Cardiac septum (tissue), 1 donor: ENCODE measurements at regions not wholly inside any gene's neighbourhood (a gene's known extent, or its start where the extent isn't known, plus 50 kb on each side); places are given as distances from the start of the nearest gene placed in this dataset.
"Not testable (repeated sequence)": the region's sequence is repeated elsewhere in the genome, so short reads cannot be mapped to it uniquely, and the experiment has no call there.

ENCODE experiments used
- DNase-seq: peaks from one replicate; pipeline ENCODE4 v3.0.0-alpha.2; 2020; ENCODE audit warnings: low spot score
- intact Hi-C: fragments of 100-400 bp; cut with DNase I; formaldehyde crosslinking; loops from one replicate; pipeline ENCODE4 v1.14.0; 2022
- donor health status: DM: no; HTN: no; CAD: no.

GRCh38 chr2:4217737-4218136 lies 514.4 kb downstream of the DCDC2C start:
- intact Hi-C loops = no loop called here
- DNase-seq = no peak

- no peak for DNase-seq
- intact Hi-C loops = no loop called here
Observed at GRCh38 chr2:4219101-4219500, 515.7 kb downstream of the DCDC2C start.

- intact Hi-C loops = no loop called here
- no peak for DNase-seq
Observed at GRCh38 chr2:4219571-4219970, 516.2 kb downstream of the DCDC2C start.

GRCh38 chr2:4221434-4221833 lies 518.1 kb downstream of the DCDC2C start:
- intact Hi-C loops = no loop called here
- DNase-seq = no peak

- DNase-seq = no peak
- intact Hi-C loops = no loop called here
Observed at GRCh38 chr2:4221845-4222244, 518.5 kb downstream of the DCDC2C start.

- DNase-seq, intact Hi-C loops: not testable (repeated sequence)
Observed at GRCh38 chr2:4244422-4244821, 541.0 kb downstream of the DCDC2C start.

GRCh38 chr2:4246364-4247131 lies 543.2 kb downstream of the DCDC2C start:
- DNase-seq = no peak
- intact Hi-C loops = no loop called here

- DNase-seq = no peak
- intact Hi-C loops = no loop called here
Observed at GRCh38 chr2:4247791-4248190, 544.4 kb downstream of the DCDC2C start.

- intact Hi-C loops = no loop called here
- no peak for DNase-seq
Observed at GRCh38 chr2:4255491-4255890, 552.1 kb downstream of the DCDC2C start.

GRCh38 chr2:4256351-4256750 lies 553.0 kb downstream of the DCDC2C start:
- intact Hi-C loops = no loop called here
- no peak for DNase-seq

- DNase-seq = no peak
- intact Hi-C loops = no loop called here
Observed at GRCh38 chr2:4258563-4258962, 555.2 kb downstream of the DCDC2C start.

GRCh38 chr2:4265936-4266335 lies 562.6 kb downstream of the DCDC2C start:
- DNase-seq = no peak
- intact Hi-C loops = no loop called here

- no peak for DNase-seq
- intact Hi-C loops = no loop called here
Observed at GRCh38 chr2:4269885-4270284, 566.5 kb downstream of the DCDC2C start.

- no peak for DNase-seq
- intact Hi-C loops = no loop called here
Observed at GRCh38 chr2:4272261-4272858, 569.0 kb downstream of the DCDC2C start.

- no peak for DNase-seq
- intact Hi-C loops = no loop called here
Observed at GRCh38 chr2:4278392-4278791, 575.0 kb downstream of the DCDC2C start.

- intact Hi-C loops = no loop called here
- no peak for DNase-seq
Observed at GRCh38 chr2:4279431-4279830, 576.1 kb downstream of the DCDC2C start.

GRCh38 chr2:4291430-4291829 lies 588.1 kb downstream of the DCDC2C start:
- DNase-seq = no peak
- intact Hi-C loops = no loop called here

GRCh38 chr2:4295680-4296079 lies 592.3 kb downstream of the DCDC2C start:
- intact Hi-C loops = no loop called here
- DNase-seq = no peak

GRCh38 chr2:4300616-4301015 lies 597.2 kb downstream of the DCDC2C start:
- no peak for DNase-seq

GRCh38 chr2:4324531-4324930 lies 621.2 kb downstream of the DCDC2C start:
- intact Hi-C loops = no loop called here
- DNase-seq = no peak

More at GRCh38 chr2:4300616-4301015, 597.2 kb downstream of the DCDC2C start:
- intact Hi-C loops = no loop called here

- DNase-seq = no peak
- intact Hi-C loops = no loop called here
Observed at GRCh38 chr2:4336864-4337263, 633.5 kb downstream of the DCDC2C start.
